ENCODE measurements at regions not wholly inside any gene's neighbourhood (a gene's known extent, or its start where the extent isn't known, plus 50 kb on each side); places are given as distances from the start of the nearest gene placed in this dataset.

DNA sequence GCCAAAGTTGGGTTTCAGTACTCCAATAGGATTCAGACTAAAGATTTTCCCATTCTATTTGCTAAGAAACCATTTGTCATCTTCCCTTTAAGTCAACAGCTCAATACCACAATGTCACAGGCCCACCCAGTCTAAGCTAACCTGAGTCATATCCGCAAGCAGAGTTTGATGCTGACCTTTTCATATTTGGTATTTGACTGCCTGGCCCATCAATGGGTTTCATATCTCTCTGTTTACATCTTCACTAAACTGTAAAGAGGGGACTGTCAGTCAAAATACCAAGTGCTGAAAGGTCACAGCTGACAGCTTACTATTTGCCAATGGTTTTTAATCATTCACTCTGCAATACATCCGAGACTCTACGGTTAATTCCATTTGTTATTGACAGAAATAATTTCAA is 707.5 kb upstream of the ACTRT1 start:
- no peaks in the 10 kb centered on the region for H4K20me1 ChIP-seq (ENCODE audit: insufficient read depth, low read length)
- H3F3A ChIP-seq (ENCODE audit: insufficient read depth, low read length): no peaks in the 10 kb centered on the region
- no peak overlapping the region for H3K27ac ChIP-seq (ENCODE audit: low read depth, low read length, poor library complexity, severe bottlenecking)
- TF ChIP-seq EZH2 (IDR thresholded peaks at IDR 0.05; ENCODE audit: borderline replicate concordance, low read length): no peak
- TF ChIP-seq, protein P1, sequence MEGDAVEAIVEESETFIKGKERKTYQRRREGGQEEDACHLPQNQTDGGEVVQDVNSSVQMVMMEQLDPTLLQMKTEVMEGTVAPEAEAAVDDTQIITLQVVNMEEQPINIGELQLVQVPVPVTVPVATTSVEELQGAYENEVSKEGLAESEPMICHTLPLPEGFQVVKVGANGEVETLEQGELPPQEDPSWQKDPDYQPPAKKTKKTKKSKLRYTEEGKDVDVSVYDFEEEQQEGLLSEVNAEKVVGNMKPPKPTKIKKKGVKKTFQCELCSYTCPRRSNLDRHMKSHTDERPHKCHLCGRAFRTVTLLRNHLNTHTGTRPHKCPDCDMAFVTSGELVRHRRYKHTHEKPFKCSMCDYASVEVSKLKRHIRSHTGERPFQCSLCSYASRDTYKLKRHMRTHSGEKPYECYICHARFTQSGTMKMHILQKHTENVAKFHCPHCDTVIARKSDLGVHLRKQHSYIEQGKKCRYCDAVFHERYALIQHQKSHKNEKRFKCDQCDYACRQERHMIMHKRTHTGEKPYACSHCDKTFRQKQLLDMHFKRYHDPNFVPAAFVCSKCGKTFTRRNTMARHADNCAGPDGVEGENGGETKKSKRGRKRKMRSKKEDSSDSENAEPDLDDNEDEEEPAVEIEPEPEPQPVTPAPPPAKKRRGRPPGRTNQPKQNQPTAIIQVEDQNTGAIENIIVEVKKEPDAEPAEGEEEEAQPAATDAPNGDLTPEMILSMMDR (IDR thresholded peaks at IDR 0.05; ENCODE audit: low read length): no peak
- H3K4me2 ChIP-seq (ENCODE audit: low read length): no peak overlapping the region
- H3K9ac ChIP-seq (ENCODE audit: low read length): no peak overlapping the region
- no peaks in the 10 kb centered on the region for H3K9me3 ChIP-seq (ENCODE audit: low read length)
- H3K79me2 ChIP-seq (ENCODE audit: insufficient read depth, low read length): no peaks in the 10 kb centered on the region
- H3K36me3 ChIP-seq (ENCODE audit: insufficient read depth, low read length): no peaks in the 10 kb centered on the region
- no peaks in the 10 kb centered on the region for H3K4me1 ChIP-seq (ENCODE audit: insufficient read depth, low read length, severe bottlenecking)
- no peaks in the 10 kb centered on the region for H3K27me3 ChIP-seq (ENCODE audit: insufficient read depth, low read length)
- H3K4me3 ChIP-seq (ENCODE audit: low read depth, low read length, poor library complexity, severe bottlenecking): no peak overlapping the region
- H3K9me2 ChIP-seq (ENCODE audit: low read depth, low read length): no peaks in the 10 kb centered on the region
- H2AFZ ChIP-seq (ENCODE audit: low read length): no peak overlapping the region

- Histone ChIP-seq H3K4me1 (ENCODE audit: insufficient read depth, low read length, severe bottlenecking) (no peaks in the 10 kb centered on the region), H3K27me3 (ENCODE audit: insufficient read depth, low read length) (no peaks in the 10 kb centered on the region), H3K4me3 (ENCODE audit: low read depth, low read length, poor library complexity, severe bottlenecking) (no peak overlapping the region), H4K20me1 (ENCODE audit: insufficient read depth, low read length) (no peaks in the 10 kb centered on the region), H3K9me3 (ENCODE audit: low read length) (no peaks in the 10 kb centered on the region), H3K4me2 (ENCODE audit: low read length) (no peak overlapping the region), H3K9ac (ENCODE audit: low read length) (no peak overlapping the region), H3K79me2 (ENCODE audit: insufficient read depth, low read length) (no peaks in the 10 kb centered on the region), H3K36me3 (ENCODE audit: insufficient read depth, low read length) (no peaks in the 10 kb centered on the region), H3K9me2 (ENCODE audit: low read depth, low read length) (no peaks in the 10 kb centered on the region), H3F3A (ENCODE audit: insufficient read depth, low read length) (no peaks in the 10 kb centered on the region), H2AFZ (ENCODE audit: low read length) (no peak overlapping the region), H3K27ac (ENCODE audit: low read depth, low read length, poor library complexity, severe bottlenecking) (no peak overlapping the region)
- TF ChIP-seq EZH2 (IDR thresholded peaks at IDR 0.05; ENCODE audit: borderline replicate concordance, low read length): no peak
- TF ChIP-seq, protein P1 (IDR thresholded peaks at IDR 0.05; ENCODE audit: low read length): no peak
Observed at GRCh38 chrX:128759177-128759576, 707.0 kb upstream of the ACTRT1 start.

DNA sequence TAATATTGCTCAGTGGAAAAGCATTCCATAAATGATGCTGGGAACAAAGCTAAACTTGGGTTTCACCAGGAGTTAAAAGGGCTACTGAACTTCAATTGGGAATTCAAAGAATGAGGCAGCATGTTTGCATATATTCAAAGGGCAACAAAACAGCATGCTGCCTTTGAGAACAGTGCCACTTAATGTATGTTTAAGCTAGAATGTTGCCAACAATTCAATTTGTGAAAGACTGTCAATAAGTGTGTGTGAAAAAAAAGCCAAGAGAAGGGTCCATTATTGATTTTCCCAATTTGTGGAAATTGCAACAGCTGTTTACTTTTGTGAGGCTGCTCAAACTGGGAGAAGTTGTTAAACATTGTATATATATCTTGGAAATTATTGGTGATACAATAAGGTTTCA is 701.9 kb upstream of the ACTRT1 start:
- H4K20me1 ChIP-seq (ENCODE audit: insufficient read depth, low read length): no peaks in the 10 kb centered on the region
- no peaks in the 10 kb centered on the region for H3K4me1 ChIP-seq (ENCODE audit: insufficient read depth, low read length, severe bottlenecking)
- no peaks in the 10 kb centered on the region for H3F3A ChIP-seq (ENCODE audit: insufficient read depth, low read length)
- H3K79me2 ChIP-seq (ENCODE audit: insufficient read depth, low read length): no peaks in the 10 kb centered on the region
- no peaks in the 10 kb centered on the region for H3K36me3 ChIP-seq (ENCODE audit: insufficient read depth, low read length)
- no peaks in the 10 kb centered on the region for H3K9me3 ChIP-seq (ENCODE audit: low read length)
- H3K4me3 ChIP-seq (ENCODE audit: low read depth, low read length, poor library complexity, severe bottlenecking): no peak overlapping the region
- no peaks in the 10 kb centered on the region for H3K27me3 ChIP-seq (ENCODE audit: insufficient read depth, low read length)
- H3K27ac ChIP-seq (ENCODE audit: low read depth, low read length, poor library complexity, severe bottlenecking): no peak overlapping the region
- no peaks in the 10 kb centered on the region for H3K9me2 ChIP-seq (ENCODE audit: low read depth, low read length)
- H3K9ac ChIP-seq (ENCODE audit: low read length): no peak overlapping the region
- no peak overlapping the region for H3K4me2 ChIP-seq (ENCODE audit: low read length)
- no peak for TF ChIP-seq EZH2 (IDR thresholded peaks at IDR 0.05; ENCODE audit: borderline replicate concordance, low read length)
- TF ChIP-seq, protein P1 (IDR thresholded peaks at IDR 0.05; ENCODE audit: low read length): no peak
- H2AFZ ChIP-seq (ENCODE audit: low read length): no peak overlapping the region

All from OCI-LY1 (cell line).